Dedifferentiated amniotic fluid mesenchymal stem cell (primary cell): ENCODE measurements at regions not wholly inside any gene's neighbourhood (a gene's known extent, or its start where the extent isn't known, plus 50 kb on each side); places are given as distances from the start of the nearest gene placed in this dataset.

Source experiments
- DNase-seq: peaks from one replicate; pipeline ENCODE4 v3.0.0-alpha.2; 2016; ENCODE audit errors: extremely low spot score

GRCh38 chr15:29556380-29556779 lies 265.9 kb downstream of the TJP1 start:
- no peak for DNase-seq

- no peak for DNase-seq
Observed at GRCh38 chr15:29554531-29554930, 267.7 kb downstream of the TJP1 start.

- no peak for DNase-seq
Observed at GRCh38 chr15:29550834-29551465, 271.3 kb downstream of the TJP1 start.

- no peak for DNase-seq
Observed at GRCh38 chr15:29548006-29548405, 274.3 kb downstream of the TJP1 start.

- DNase-seq = no peak
Observed at GRCh38 chr15:29544513-29545128, 275.0 kb upstream of the NSMCE3 start.

- no peak for DNase-seq
Observed at GRCh38 chr15:29542994-29543393, 273.4 kb upstream of the NSMCE3 start.

GRCh38 chr15:29541309-29541708 lies 271.7 kb upstream of the NSMCE3 start:
- DNase-seq = no peak

- no peak for DNase-seq
Observed at GRCh38 chr15:29540479-29540878, 270.9 kb upstream of the NSMCE3 start.

GRCh38 chr15:29539736-29540135 lies 270.1 kb upstream of the NSMCE3 start:
- DNase-seq = no peak

GRCh38 chr15:29538044-29538443 lies 268.4 kb upstream of the NSMCE3 start:
- no peak for DNase-seq

- no peak for DNase-seq
Observed at GRCh38 chr15:29535952-29536351, 266.3 kb upstream of the NSMCE3 start.

- DNase-seq = no peak
Observed at GRCh38 chr15:29534378-29534777, 264.8 kb upstream of the NSMCE3 start.

GRCh38 chr15:29533647-29534046 lies 264.0 kb upstream of the NSMCE3 start:
- no peak for DNase-seq

GRCh38 chr15:29532296-29532695 lies 262.7 kb upstream of the NSMCE3 start:
- DNase-seq = no peak

GRCh38 chr15:29530966-29531365 lies 261.3 kb upstream of the NSMCE3 start:
- DNase-seq = no peak

GRCh38 chr15:29529043-29529442 lies 259.4 kb upstream of the NSMCE3 start:
- no peak for DNase-seq

- DNase-seq = no peak
Observed at GRCh38 chr15:29528276-29528675, 258.7 kb upstream of the NSMCE3 start.

- no peak for DNase-seq
Observed at GRCh38 chr15:29526802-29527201, 257.2 kb upstream of the NSMCE3 start.

GRCh38 chr15:29522373-29523276 lies 253.0 kb upstream of the NSMCE3 start:
- DNase-seq = no peak

GRCh38 chr15:29518442-29518841 lies 248.8 kb upstream of the NSMCE3 start:
- no peak for DNase-seq

GRCh38 chr15:29517829-29518228 lies 248.2 kb upstream of the NSMCE3 start:
- no peak for DNase-seq

- DNase-seq = no peak
Observed at GRCh38 chr15:29516929-29517328, 247.3 kb upstream of the NSMCE3 start.

GRCh38 chr15:29514926-29515325 lies 245.3 kb upstream of the NSMCE3 start:
- DNase-seq = no peak
